Keratinocyte (primary cell): ENCODE measurements at regions not wholly inside any gene's neighbourhood (a gene's known extent, or its start where the extent isn't known, plus 50 kb on each side); places are given as distances from the start of the nearest gene placed in this dataset.
A peak's percentile ranks its signal among the peaks of the same experiment; 100 is the strongest.

Experiments used
- DNase-seq: peaks from one replicate; pipeline ENCODE4 v3.0.0-alpha.2; 2011; ENCODE audit warnings: low read depth, missing footprints, low spot score
- FAIRE-seq: peaks from 2 replicates; lab custom pipeline; 2011; peaks lifted over from hg19 to GRCh38; lab: Jason Lieb, UNC
- H2AFZ ChIP-seq: 2 replicates; pipeline ENCODE4 v1.6.0; 2012; ENCODE audit warnings: low read length, control low read depth, inconsistent platforms; ENCODE audit not compliant: control insufficient read depth
- H3K27ac ChIP-seq: 2 replicates; pipeline ENCODE4 v1.5.1; 2011; ENCODE audit warnings: low read length; ENCODE audit not compliant: control insufficient read depth, insufficient read depth
- H3K27me3 ChIP-seq: 3 replicates; pipeline ENCODE4 v1.6.0; 2011; ENCODE audit warnings: low read length; ENCODE audit not compliant: control insufficient read depth, insufficient read depth; ENCODE audit errors: extremely low read depth
- H3K36me3 ChIP-seq, 2 experiments: 2 replicates in 1 of 2; 3 replicates in 1 of 2; pipeline ENCODE4 v1.5.1; 2011; ENCODE audit warnings: low read length in 2 of 2, mild to moderate bottlenecking in 1 of 2; ENCODE audit not compliant: control insufficient read depth in 2 of 2, insufficient read depth in 2 of 2; ENCODE audit errors: extremely low read depth in 1 of 2
- H3K4me1 ChIP-seq: 3 replicates; pipeline ENCODE4 v1.5.1; 2011; ENCODE audit warnings: low read length; ENCODE audit not compliant: control insufficient read depth, insufficient read depth; ENCODE audit errors: extremely low read depth
- H3K4me2 ChIP-seq: 3 replicates; pipeline ENCODE4 v1.6.0; 2011; ENCODE audit warnings: low read depth, low read length; ENCODE audit not compliant: control insufficient read depth, insufficient read depth; ENCODE audit errors: extremely low read depth
- H3K4me3 ChIP-seq, 3 experiments: fragments of 200-600 bp in 1 of 3; sonication (generic) in 1 of 3; 2 replicates in 2 of 3; 3 replicates in 1 of 3; pipeline ENCODE4 v1.5.1; 2011 to 2016; ENCODE audit warnings: low read length in 3 of 3, mild to moderate bottlenecking in 3 of 3, control low read depth in 2 of 3, inconsistent platforms in 1 of 3, low read depth in 1 of 3, mixed read lengths in 1 of 3, mixed run types in 1 of 3, moderate library complexity in 1 of 3; ENCODE audit not compliant: control insufficient read depth in 2 of 3, insufficient read depth in 2 of 3; ENCODE audit errors: extremely low read depth in 1 of 3
- H3K79me2 ChIP-seq: 2 replicates; pipeline ENCODE4 v1.6.0; 2012; ENCODE audit warnings: low read length; ENCODE audit not compliant: control insufficient read depth, insufficient read depth
- H3K9ac ChIP-seq: 3 replicates; pipeline ENCODE4 v1.6.0; 2011; ENCODE audit warnings: low read length; ENCODE audit not compliant: control insufficient read depth, insufficient read depth; ENCODE audit errors: extremely low read depth
- H3K9me1 ChIP-seq: 3 replicates; pipeline ENCODE4 v1.6.0; 2011; ENCODE audit warnings: low read length; ENCODE audit not compliant: control insufficient read depth, insufficient read depth; ENCODE audit errors: extremely low read depth
- H3K9me3 ChIP-seq: 2 replicates; pipeline ENCODE4 v1.5.1; 2012; ENCODE audit warnings: low read depth, low read length; ENCODE audit not compliant: control insufficient read depth
- H4K20me1 ChIP-seq: 3 replicates; pipeline ENCODE4 v1.6.0; 2011; ENCODE audit warnings: low read length; ENCODE audit not compliant: control insufficient read depth, insufficient read depth; ENCODE audit errors: extremely low read depth
- CTCF ChIP-seq, 3 experiments: IDR thresholded peaks in 1 of 3; conservative IDR thresholded peaks in 1 of 3; optimal IDR thresholded peaks in 1 of 3; 2 replicates in 2 of 3; 3 replicates in 1 of 3; pipeline versions ENCODE3 to v1.5.1; 2011; ENCODE audit warnings: low read length in 3 of 3, mild to moderate bottlenecking in 3 of 3, moderate library complexity in 2 of 3, control low read depth in 1 of 3, inconsistent platforms in 1 of 3; ENCODE audit not compliant: insufficient read depth in 2 of 3; ENCODE audit errors: extremely low read depth in 1 of 3
- EZH2 ChIP-seq: IDR thresholded peaks from one replicate; pipeline ENCODE4 v1.6.1; 2012; ENCODE audit warnings: inconsistent platforms, mild to moderate bottlenecking, low read length, moderate library complexity
- dilution Hi-C: fragments of 300-500 bp; cut with MboI; formaldehyde crosslinking; loops from one replicate; pipeline ENCODE4 v1.7.0; 2020; ENCODE audit warnings: low sequenced_read_pairs; ENCODE audit not compliant: extremely low pct_ligation_motif_present

- Histone ChIP-seq H2AFZ (no peak overlapping the region), H3K4me1 (peaks cover 8% of the 10 kb centered on the region), H3K4me3 (no peak overlapping the region), H3K9me1 (no peaks in the 10 kb centered on the region), H3K27me3 (no peaks in the 10 kb centered on the region), H3K36me3 (no peaks in the 10 kb centered on the region), H3K79me2 (no peaks in the 10 kb centered on the region), H3K27ac (no peak overlapping the region), H3K9ac (no peak overlapping the region), H3K4me2 (no peak overlapping the region), H4K20me1 (no peaks in the 10 kb centered on the region), H3K9me3 (no peaks in the 10 kb centered on the region)
- FAIRE-seq: peak; percentile 32
- dilution Hi-C loops: no loop called here
- no peak for DNase-seq
- TF ChIP-seq EZH2: no peak
- no peak for TF ChIP-seq CTCF (optimal IDR thresholded peaks at IDR 0.05 in 1 of 3, IDR thresholded peaks at IDR 0.05 in 1 of 3, conservative IDR thresholded peaks at IDR 0.05 in 1 of 3; ENCODE audit: extremely low read depth in 1 of 3, insufficient read depth in 2 of 3, low read length in 3 of 3)
Measured at GRCh38 chr21:35232545-35233176, 183.6 kb upstream of the RUNX1 start.

- Histone ChIP-seq H4K20me1 (no peaks in the 10 kb centered on the region), H3K9me3 (no peaks in the 10 kb centered on the region), H2AFZ (no peak overlapping the region), H3K27ac (no peak overlapping the region), H3K4me1 (peaks cover 8% of the 10 kb centered on the region), H3K79me2 (no peaks in the 10 kb centered on the region), H3K9me1 (no peaks in the 10 kb centered on the region), H3K36me3 (no peaks in the 10 kb centered on the region), H3K9ac (no peak overlapping the region), H3K4me2 (no peak overlapping the region), H3K4me3 (no peak overlapping the region), H3K27me3 (no peaks in the 10 kb centered on the region)
- TF ChIP-seq EZH2 (no peak), CTCF (optimal IDR thresholded peaks at IDR 0.05 in 1 of 3, IDR thresholded peaks at IDR 0.05 in 1 of 3, conservative IDR thresholded peaks at IDR 0.05 in 1 of 3; ENCODE audit: extremely low read depth in 1 of 3, insufficient read depth in 2 of 3, low read length in 3 of 3) (no peak)
- FAIRE-seq (no peak), DNase-seq (no peak)
- dilution Hi-C loops: no loop called here
Measured at GRCh38 chr21:35231090-35231489, 182.0 kb upstream of the RUNX1 start.
